Femur (tissue), 1 donor: ENCODE measurements at regions not wholly inside any gene's neighbourhood (a gene's known extent, or its start where the extent isn't known, plus 50 kb on each side); places are given as distances from the start of the nearest gene placed in this dataset.
A peak's percentile ranks its signal among the peaks of the same experiment; 100 is the strongest.

Experiments
- DNase-seq: peaks from one replicate; pipeline ENCODE4 v3.0.0-alpha.2; 2017

- DNase-seq: no peak
These were observed 221.8 kb upstream of the OSR1 start for GRCh38 chr2:19580264-19580663.

DNA sequence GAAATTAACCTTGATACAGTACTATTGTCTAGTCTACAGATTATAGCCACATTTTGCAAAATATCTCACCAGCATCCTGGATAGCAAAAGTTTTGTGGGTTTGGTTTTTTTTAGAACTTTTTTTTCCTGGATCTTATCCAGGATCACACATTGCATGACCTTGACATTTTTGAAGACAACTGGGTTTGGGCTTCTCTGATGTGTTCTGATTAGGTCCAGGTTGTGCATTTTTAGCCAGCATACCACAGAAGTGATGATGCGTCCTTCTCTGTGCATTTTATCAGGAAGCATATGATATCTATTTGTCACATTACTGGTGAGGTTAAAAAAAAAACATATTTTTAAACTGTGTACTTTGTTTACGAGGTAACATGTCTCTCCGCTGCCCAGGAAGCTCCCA, 221.0 kb upstream of the OSR1 start:
- DNase-seq: no peak

DNA sequence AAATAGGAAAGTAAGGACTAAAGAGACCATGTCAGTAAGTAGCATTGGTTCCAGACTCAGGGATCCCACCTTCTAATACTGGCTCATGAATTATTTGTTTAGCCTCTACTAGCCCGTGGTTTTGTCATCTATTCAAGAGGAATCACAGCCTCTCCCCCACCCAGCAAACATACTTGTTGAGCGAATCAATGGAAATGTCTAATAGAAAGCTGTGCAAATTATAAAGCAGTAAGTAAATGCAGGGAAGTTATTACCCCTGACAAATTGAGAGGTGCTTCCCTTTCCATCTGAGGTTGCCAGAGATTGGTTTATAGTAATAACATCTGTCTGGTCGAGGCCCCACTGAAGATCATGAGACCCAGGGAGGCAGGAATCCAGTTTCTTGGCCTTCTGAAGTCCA, 219.3 kb upstream of the OSR1 start:
- DNase-seq: no peak

- no peak for DNase-seq
These were observed 218.0 kb upstream of the OSR1 start for GRCh38 chr2:19576411-19576810.

DNA sequence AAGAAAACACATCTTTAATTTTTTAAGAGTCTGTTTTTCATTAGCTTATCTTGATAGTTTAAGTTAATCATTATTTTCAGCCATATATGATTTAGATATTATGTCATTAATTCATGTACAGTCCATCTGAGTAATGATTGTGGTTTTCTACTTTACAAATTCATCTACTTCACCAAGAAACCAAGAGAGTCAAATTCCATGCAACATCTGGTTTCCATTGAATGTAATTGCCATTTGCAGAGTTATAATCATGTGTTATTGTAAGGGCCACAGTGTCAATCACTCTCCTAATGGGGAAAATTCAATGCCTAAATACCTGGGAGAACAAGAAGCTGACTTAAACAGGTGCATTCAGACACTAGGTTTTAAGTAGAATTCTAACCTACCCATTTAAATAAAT, 217.2 kb upstream of the OSR1 start:
- no peak for DNase-seq

DNA sequence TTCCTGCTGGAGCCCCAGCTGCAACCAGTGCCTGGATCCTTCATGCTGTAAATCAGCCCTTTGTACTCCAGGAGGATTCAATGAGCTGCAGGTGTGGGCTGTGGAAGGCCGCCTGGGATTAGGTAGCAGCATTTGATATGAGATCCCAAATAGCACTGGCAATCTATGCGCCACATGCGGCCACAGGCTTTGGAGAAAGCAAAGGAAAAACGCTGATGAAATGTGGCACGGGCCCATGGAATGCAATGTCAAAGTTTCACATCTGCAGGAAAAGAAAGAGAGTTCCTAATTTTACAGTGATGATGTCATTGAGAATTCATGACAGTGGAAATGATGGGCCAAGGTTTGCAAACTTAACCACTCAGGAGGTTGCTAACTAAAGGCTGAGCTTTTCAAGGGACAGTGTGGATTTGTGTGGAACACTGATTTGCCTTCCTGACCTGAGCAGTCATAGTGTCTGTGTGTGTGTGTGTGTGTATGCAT, 216.4 kb upstream of the OSR1 start:
- peak; percentile 92 for DNase-seq

DNA sequence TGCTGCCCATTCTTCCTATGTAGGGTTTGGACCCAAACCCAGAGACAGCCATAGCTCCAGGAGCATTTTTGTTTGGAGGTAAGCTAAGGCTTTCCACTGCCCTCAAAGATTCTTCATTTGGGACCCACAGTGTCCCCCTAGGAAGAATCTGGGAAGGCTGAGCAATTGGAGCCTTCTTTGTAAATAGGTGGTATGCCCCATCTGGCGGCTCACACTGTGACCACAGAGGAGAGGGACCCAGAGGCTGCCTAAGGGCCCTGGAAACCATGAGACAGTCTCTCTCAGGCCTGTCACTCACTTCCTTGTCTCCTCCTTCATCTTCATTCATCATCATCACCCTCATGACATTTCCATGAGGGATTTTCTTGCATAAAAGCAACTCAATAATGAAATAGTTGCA, 215.4 kb upstream of the OSR1 start:
- no peak for DNase-seq

DNA sequence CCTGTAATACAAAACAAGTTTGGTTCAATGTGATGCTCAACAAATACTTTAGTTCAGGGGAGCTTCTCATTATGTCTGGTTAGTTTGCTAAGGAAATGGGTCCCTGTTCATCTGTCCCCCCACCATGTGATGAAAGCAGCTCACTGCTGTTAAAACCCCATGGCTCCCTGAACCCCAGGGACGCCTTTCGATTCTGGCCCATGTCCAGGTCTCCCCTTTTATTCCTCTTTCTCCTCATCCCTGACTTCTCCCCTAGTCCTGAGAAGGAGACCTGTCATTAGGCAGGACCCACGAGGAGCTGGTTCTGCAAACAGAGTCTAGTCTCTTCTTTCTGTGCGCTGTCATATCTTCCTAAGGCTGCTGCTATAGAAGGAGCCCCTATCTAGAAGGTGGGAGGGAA, 213.3 kb upstream of the OSR1 start:
- DNase-seq: no peak

GRCh38 chr2:19569300-19569791, 210.9 kb upstream of the OSR1 start:
- no peak for DNase-seq

DNA sequence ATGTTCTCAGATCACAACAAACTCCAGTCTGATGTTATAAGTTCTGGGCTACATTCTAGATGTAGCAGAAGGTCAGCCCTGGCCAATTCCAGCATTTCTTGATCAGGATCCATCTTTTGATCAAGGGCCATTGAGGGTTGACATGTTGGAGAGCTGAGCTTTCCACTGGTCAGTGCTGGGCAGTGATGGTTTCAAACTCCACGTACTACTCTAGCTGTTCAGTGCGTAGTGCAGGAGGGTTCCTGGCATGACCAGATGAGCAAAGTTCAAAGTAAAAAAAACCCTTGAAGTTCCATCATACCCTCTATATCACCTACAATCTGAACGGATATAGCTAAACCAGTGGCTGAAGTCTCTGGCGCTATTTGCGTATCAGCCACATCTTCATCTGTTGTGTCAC, 210.4 kb upstream of the OSR1 start:
- DNase-seq: no peak

- DNase-seq: no peak
These were observed 202.4 kb upstream of the OSR1 start for GRCh38 chr2:19560785-19561184.

DNA sequence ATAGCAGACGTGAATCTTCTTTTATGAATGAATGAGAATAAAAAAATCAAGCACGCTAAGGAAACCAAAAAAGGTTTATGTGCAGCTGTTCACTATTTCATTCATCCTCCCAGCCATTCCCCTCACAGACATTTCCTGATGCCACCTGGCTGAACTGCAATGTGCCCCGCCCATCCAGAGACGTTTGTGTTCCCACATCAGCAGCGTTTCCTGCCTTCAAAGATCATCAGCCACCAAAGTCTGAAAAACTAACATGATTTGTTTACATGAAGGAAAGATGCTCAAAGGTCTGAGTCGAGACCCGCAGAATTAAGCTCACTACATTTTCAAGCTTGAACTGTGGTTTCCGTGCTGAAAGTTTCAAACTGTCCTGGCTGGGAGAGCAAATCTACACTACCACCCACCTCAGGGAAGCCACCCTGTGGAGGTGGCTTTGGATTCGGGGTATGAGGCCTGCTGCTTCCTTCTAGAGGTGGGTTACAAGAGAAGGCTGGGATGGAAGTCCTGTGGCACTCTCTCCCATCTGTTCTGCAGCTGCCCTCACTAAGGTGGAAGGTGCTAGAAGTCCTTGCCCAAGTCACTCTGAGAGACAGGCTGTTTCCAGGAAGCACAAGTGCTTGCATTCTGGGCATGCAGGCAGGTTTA, 201.3 kb upstream of the OSR1 start:
- DNase-seq: no peak

- no peak for DNase-seq
These were observed 198.2 kb upstream of the OSR1 start for GRCh38 chr2:19556648-19557047.

GRCh38 chr2:19554520-19554919, 196.1 kb upstream of the OSR1 start:
- DNase-seq: no peak

DNA sequence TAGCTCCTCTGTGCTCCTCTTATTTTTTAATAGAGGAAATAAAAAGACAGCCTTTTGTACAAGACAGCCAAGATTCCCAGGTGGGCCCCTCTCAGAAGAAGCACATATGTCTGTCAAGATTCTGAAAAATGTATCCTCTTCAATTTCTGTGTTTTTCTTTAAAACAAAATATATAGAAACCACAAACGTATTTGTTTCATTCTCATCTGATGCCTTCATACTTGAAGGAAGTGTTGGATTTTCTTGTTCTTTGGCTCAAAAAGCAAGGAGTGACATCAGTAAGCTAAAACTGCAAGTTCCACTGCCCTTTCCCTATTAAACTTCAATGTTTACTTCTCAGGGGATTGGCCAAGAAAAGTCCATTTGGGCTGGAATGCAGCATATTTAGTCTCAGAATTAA, 193.8 kb upstream of the OSR1 start:
- no peak for DNase-seq

- DNase-seq: peak; percentile 31
These were observed 192.3 kb upstream of the OSR1 start for GRCh38 chr2:19550750-19551149.

GRCh38 chr2:19549821-19550220, 191.4 kb upstream of the OSR1 start:
- DNase-seq: no peak

DNA sequence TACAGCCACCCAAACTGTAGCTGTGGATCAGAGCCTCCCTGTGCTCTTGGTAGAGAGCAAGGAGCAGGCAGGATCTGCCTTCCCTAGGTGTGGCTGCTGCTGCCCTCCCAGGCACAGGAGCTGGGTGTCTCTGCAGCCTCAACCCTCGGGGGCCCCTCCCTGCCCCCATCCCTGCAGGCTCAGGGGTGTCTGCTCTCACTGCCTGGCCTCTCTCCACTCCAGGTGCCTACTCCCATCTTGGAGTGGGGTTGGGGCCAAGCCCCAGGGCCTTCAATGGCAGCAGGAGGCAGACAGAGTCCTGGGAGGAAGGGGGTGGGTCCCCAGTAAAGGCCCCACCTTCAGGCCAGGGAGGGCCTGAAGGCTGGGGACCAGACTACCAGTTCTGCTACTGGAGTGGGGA, 189.7 kb upstream of the OSR1 start:
- no peak for DNase-seq

DNA sequence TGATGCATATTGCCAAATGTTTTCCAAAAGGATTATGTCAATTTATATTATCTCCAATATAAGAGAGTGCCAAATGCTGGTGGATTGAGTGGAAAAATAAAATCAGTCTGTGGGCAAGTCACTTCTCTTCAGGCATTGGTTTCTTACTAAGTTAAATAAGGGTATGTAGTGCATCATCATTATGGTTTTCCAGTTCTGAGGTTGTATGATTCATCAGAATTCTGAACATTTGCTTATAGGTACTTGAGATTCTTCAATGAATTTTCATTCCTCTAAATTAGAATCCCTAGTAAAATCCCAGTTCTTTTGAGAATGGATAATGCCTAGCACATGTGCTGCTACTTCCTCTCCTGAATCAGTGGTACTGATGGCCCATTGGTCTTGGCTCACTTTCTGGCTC, 188.9 kb upstream of the OSR1 start:
- DNase-seq: no peak

- DNase-seq: no peak
These were observed 187.1 kb upstream of the OSR1 start for GRCh38 chr2:19545507-19545906.

GRCh38 chr2:19543663-19544383, 185.4 kb upstream of the OSR1 start:
- DNase-seq: no peak

DNA sequence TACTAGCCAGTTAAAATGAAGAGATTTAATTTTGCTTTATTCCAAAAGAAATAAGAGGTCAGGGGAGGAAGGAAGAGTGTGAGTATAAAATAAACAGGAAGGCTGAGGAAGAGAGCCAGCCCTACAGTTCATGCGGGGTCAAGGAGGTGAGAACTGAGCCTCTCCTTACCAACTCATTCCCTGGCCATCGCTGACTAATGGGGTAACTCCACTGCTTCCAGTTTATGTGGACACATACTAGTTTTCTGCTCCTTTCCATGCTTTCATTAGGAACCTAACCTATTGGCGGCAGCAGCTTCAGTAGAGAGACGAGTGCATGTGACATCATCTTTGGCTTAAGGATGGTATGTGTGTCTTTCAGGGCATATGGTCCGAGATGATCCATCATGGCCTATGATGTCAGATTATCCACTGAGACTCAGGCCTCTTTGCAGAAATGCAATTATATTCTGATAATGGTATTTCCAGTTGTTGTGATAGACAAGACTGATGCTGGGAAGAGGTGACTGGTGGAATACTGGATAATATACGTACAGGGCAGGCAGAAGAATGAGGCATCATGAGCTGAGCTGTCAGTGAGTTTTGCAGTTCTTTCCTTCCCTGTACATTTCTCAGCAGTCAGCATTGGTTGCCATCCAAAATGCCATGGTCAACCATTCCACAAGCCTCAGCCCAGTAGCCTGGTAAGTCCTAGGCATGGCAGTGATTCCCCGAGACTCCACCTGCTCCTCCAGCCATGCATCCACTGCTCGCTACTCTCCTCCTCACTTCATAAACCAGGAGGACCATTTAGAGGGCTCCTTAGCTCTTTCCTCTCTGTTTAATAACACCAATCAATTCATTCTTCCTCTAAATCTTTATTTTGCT, 184.6 kb upstream of the OSR1 start:
- DNase-seq: no peak

DNA sequence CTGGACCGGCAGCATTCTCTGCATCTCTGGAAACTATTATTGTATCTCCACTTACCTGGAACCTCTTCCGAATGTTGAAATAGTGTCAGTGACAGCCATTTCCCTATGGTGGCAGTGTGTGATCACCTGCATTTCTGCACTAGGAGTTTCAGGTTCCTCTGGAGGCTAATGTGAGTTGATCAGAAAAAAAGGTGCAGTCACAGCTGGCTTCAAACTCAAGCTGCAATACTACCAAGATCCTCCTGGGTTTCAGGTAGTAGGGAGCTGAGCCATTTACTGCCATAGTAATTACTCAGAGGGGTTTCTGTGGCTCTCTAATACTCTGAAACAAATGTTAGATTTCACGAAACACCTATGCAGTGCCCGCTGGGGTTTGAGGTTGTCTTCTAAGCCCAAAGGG, 183.5 kb upstream of the OSR1 start:
- DNase-seq: no peak
